CD8-positive, alpha-beta memory T cell (primary cell): ENCODE measurements at regions not wholly inside any gene's neighbourhood (a gene's known extent, or its start where the extent isn't known, plus 50 kb on each side); places are given as distances from the start of the nearest gene placed in this dataset.

Source experiments
- CTCF ChIA-PET: fragments of 350-600 bp; sonication (Branson Sonifier 250); formaldehyde crosslinking; loops from one replicate; lab custom pipeline; 2021; ENCODE audit warnings: antibody characterized with exemption; lab: Charles Lee
- POLR2A ChIA-PET: fragments of 350-600 bp; sonication (Branson Sonifier 250); formaldehyde crosslinking; loops from one replicate; lab custom pipeline; 2021; ENCODE audit warnings: antibody characterized with exemption; lab: Charles Lee
- DNase-seq, 5 donors: peaks; one replicate each; pipeline versions ENCODE4 v3.0.0 to v3.0.0-alpha.2; 2020 to 2022; ENCODE audit warnings: mixed read lengths in 1 of 5
- H3K27ac ChIP-seq: one replicate; pipeline ENCODE4 v1.7.0; 2013; ENCODE audit warnings: low read depth, mild to moderate bottlenecking, low read length, moderate library complexity
- H3K27me3 ChIP-seq: 2 replicates; pipeline ENCODE4 v1.7.0; 2013; ENCODE audit warnings: low read length, mild to moderate bottlenecking; ENCODE audit not compliant: insufficient read depth, poor library complexity, severe bottlenecking
- H3K36me3 ChIP-seq: 2 replicates; pipeline ENCODE4 v1.7.0; 2013; ENCODE audit warnings: mild to moderate bottlenecking, low read length, moderate library complexity; ENCODE audit not compliant: insufficient read depth
- H3K4me1 ChIP-seq: 2 replicates; pipeline ENCODE4 v1.7.0; 2013; ENCODE audit warnings: mild to moderate bottlenecking, low read length, moderate library complexity; ENCODE audit not compliant: insufficient read depth
- H3K4me3 ChIP-seq: 2 replicates; pipeline ENCODE4 v1.7.0; 2013; ENCODE audit warnings: mild to moderate bottlenecking, low read length
- H3K9me3 ChIP-seq: 2 replicates; pipeline ENCODE4 v1.7.0; 2013; ENCODE audit warnings: mild to moderate bottlenecking, low read length
- H3K27ac Mint-ChIP-seq, 8 donors: one replicate each; pipeline ENCODE4 v1.8.0; 2020 to 2021; ENCODE audit warnings: mixed read lengths in 8 of 8, mild to moderate bottlenecking in 6 of 8, inconsistent platforms in 3 of 8, moderate library complexity in 3 of 8
- H3K27me3 Mint-ChIP-seq, 2 donors: one replicate each; pipeline ENCODE4 v1.8.0; 2020 to 2021; ENCODE audit warnings: mixed read lengths in 2 of 2, mild to moderate bottlenecking in 1 of 2, moderate library complexity in 1 of 2
- H3K36me3 Mint-ChIP-seq, 3 donors: one replicate each; pipeline ENCODE4 v1.8.0; 2020 to 2021; ENCODE audit warnings: mixed read lengths in 3 of 3, inconsistent platforms in 1 of 3, mild to moderate bottlenecking in 1 of 3
- H3K4me1 Mint-ChIP-seq, 3 donors: one replicate each; pipeline ENCODE4 v1.8.0; 2020 to 2021; ENCODE audit warnings: mixed read lengths in 3 of 3, inconsistent platforms in 1 of 3, mild to moderate bottlenecking in 1 of 3
- H3K4me3 Mint-ChIP-seq, 7 donors: one replicate each; pipeline ENCODE4 v1.8.0; 2020 to 2021; ENCODE audit warnings: mixed read lengths in 7 of 7, mild to moderate bottlenecking in 6 of 7, moderate library complexity in 4 of 7, inconsistent platforms in 2 of 7
- H3K9me3 Mint-ChIP-seq, 5 donors: one replicate each; pipeline ENCODE4 v1.8.0; 2020 to 2022; ENCODE audit warnings: mixed read lengths in 5 of 5, mild to moderate bottlenecking in 3 of 5, moderate library complexity in 2 of 5, inconsistent platforms in 1 of 5

- H3K27me3 ChIP-seq: no peaks in the 10 kb centered on the region
- no peaks in the 10 kb centered on the region for H3K36me3 ChIP-seq
- H3K9me3 ChIP-seq: no peaks in the 10 kb centered on the region
- H3K27ac ChIP-seq: no peak overlapping the region
- Mint-ChIP-seq H3K4me3 (no peak overlapping the region), H3K4me1 (no peaks in the 10 kb centered on the region), H3K27me3 (no peaks in the 10 kb centered on the region), H3K27ac (no peak overlapping the region), H3K36me3 (no peaks in the 10 kb centered on the region), H3K9me3 (peaks cover 0 to 17% (median 2%) of the 10 kb centered on the region in 5 donors)
- ChIA-PET POLR2A (no interaction called here), CTCF (no interaction called here)
- DNase-seq: no peak
- H3K4me3 ChIP-seq: no peak overlapping the region
- no peaks in the 10 kb centered on the region for H3K4me1 ChIP-seq
Observed at GRCh38 chr4:19807505-19807904, 444.2 kb upstream of the SLIT2 start.

DNA sequence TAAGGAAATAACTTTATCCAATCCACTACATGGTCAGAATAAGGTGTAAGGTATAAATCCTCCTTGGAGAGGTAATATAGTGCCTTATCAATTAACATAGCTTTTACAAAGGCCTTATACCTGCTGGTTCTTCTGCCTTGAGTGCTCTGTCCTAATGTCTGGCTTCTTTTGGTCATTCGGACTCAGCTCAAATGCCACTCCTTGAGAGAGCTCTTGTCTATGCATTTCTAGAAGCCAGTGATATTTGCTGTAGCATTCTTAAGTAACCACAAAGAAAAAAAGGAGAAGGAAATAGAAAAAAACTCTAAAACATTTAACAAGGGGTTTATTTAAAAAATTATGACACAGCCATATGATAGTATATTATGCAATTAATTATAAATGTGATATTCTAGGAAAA is 444.8 kb upstream of the SLIT2 start:
- H3K4me3 Mint-ChIP-seq: no peak overlapping the region
- Histone ChIP-seq H3K27me3 (no peaks in the 10 kb centered on the region), H3K4me3 (no peak overlapping the region), H3K9me3 (no peaks in the 10 kb centered on the region), H3K4me1 (no peaks in the 10 kb centered on the region), H3K27ac (no peak overlapping the region), H3K36me3 (no peaks in the 10 kb centered on the region)
- CTCF ChIA-PET: no interaction called here
- no peaks in the 10 kb centered on the region for H3K36me3 Mint-ChIP-seq
- no peak overlapping the region for H3K27ac Mint-ChIP-seq
- no peak for DNase-seq
- no peaks in the 10 kb centered on the region for H3K27me3 Mint-ChIP-seq
- H3K4me1 Mint-ChIP-seq: no peaks in the 10 kb centered on the region
- POLR2A ChIA-PET: no interaction called here
- H3K9me3 Mint-ChIP-seq: peaks cover 0 to 16% (median 2%) of the 10 kb centered on the region in 5 donors

DNA sequence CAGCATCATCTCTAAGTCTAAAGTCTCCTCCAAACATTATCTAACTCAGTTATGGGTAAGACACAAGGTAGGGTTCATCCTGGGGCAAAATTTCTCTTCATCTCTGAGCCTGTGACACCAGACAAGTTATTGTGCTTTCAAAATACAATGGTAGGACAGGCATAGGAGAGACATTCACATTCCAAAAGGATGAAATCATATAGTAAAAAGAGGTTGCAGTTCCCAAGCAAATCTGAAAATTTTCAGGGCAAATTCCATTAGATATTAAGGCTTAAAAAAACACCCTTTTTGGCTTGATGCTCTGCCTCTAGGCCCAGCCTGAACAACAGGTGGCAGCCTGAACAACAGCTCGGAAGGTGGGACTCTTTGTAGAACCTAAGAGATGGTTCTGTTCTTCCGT is 448.3 kb upstream of the SLIT2 start:
- no peaks in the 10 kb centered on the region for H3K9me3 ChIP-seq
- Mint-ChIP-seq H3K27me3 (no peaks in the 10 kb centered on the region), H3K36me3 (no peaks in the 10 kb centered on the region), H3K4me3 (no peak overlapping the region), H3K9me3 (peaks cover 0 to 22% (median 6%) of the 10 kb centered on the region in 5 donors), H3K4me1 (no peaks in the 10 kb centered on the region), H3K27ac (no peak overlapping the region)
- no peaks in the 10 kb centered on the region for H3K36me3 ChIP-seq
- H3K27me3 ChIP-seq: no peaks in the 10 kb centered on the region
- DNase-seq: no peak
- no peaks in the 10 kb centered on the region for H3K4me1 ChIP-seq
- CTCF ChIA-PET: no interaction called here
- POLR2A ChIA-PET: no interaction called here
- H3K4me3 ChIP-seq: no peak overlapping the region
- no peak overlapping the region for H3K27ac ChIP-seq

- Mint-ChIP-seq H3K4me1 (no peaks in the 10 kb centered on the region), H3K4me3 (no peak overlapping the region), H3K27ac (no peak overlapping the region), H3K9me3 (peaks cover 10 to 54% (median 13%) of the 10 kb centered on the region in 5 donors), H3K27me3 (peaks cover 0 to 3% of the 10 kb centered on the region in 2 donors), H3K36me3 (no peaks in the 10 kb centered on the region)
- DNase-seq: no peak
- Histone ChIP-seq H3K9me3 (no peaks in the 10 kb centered on the region), H3K36me3 (no peaks in the 10 kb centered on the region), H3K27me3 (no peaks in the 10 kb centered on the region), H3K27ac (no peak overlapping the region), H3K4me1 (no peaks in the 10 kb centered on the region), H3K4me3 (no peak overlapping the region)
- ChIA-PET CTCF (no interaction called here), POLR2A (no interaction called here)
Observed at GRCh38 chr4:19793831-19794230, 457.9 kb upstream of the SLIT2 start.

DNA sequence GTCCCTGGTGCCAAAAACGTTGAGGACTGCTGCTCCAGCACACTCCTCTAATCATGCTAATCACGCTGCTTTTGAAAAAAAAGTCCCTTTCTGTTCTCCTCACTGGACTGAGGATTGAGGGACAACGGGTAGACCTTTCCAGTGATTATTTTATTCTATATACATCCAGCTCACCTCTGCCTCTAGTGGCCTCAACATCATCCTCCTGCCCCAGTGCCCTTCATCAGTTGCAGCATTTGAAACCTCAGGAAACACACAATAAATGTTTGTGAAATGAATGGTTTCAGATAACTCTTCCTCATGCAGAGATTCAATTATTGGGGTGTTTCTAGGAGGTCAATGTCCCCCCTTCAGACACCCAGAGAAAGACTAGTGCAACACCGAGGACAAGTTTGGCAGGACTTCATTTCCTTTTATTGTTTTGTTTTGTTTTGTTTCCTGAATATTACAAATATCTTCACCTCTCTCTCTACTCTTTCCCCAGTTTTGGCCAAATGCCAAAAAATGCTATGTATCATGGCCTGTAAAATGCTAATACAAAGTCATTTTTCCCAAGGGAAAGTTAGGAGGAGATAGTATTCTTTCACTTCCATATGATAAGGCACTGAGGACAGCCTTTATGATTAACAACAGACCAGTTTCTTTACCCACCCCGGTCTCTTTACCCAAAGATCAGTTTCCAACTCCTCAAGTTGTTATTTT is 460.1 kb upstream of the SLIT2 start:
- no peak overlapping the region for H3K4me3 ChIP-seq
- CTCF ChIA-PET: no interaction called here
- no peaks in the 10 kb centered on the region for H3K9me3 ChIP-seq
- DNase-seq: no peak
- Mint-ChIP-seq H3K4me1 (no peaks in the 10 kb centered on the region), H3K9me3 (peaks cover 2 to 55% (median 11%) of the 10 kb centered on the region in 5 donors), H3K27ac (no peak overlapping the region), H3K36me3 (no peaks in the 10 kb centered on the region), H3K4me3 (no peak overlapping the region), H3K27me3 (peaks cover 0 to 3% of the 10 kb centered on the region in 2 donors)
- H3K27me3 ChIP-seq: no peaks in the 10 kb centered on the region
- POLR2A ChIA-PET: no interaction called here
- no peaks in the 10 kb centered on the region for H3K36me3 ChIP-seq
- H3K4me1 ChIP-seq: no peaks in the 10 kb centered on the region
- H3K27ac ChIP-seq: no peak overlapping the region

DNA sequence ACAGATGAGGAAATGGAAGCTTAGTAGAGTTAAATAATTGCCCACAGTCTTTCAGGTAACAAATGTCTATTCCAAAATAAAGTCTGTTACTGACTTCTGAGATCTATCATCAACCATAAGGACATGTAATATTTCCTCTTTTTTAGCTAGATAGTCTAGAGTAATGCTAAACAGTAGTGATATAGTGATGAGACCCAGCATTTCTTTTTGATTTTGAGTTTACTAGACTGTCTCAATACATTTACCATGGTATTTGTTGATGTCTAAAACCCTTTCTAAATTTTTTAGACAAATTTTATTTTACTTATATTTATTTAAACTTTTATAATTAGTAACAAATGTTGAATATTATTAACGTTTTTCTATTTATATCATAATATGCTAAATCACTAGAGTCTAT is 465.1 kb upstream of the SLIT2 start:
- Mint-ChIP-seq H3K36me3 (no peaks in the 10 kb centered on the region), H3K4me3 (no peak overlapping the region), H3K27me3 (peaks cover 0 to 2% of the 10 kb centered on the region in 2 donors), H3K4me1 (no peaks in the 10 kb centered on the region), H3K27ac (no peak overlapping the region), H3K9me3 (peaks cover 10 to 40% (median 18%) of the 10 kb centered on the region in 5 donors)
- Histone ChIP-seq H3K9me3 (no peaks in the 10 kb centered on the region), H3K36me3 (no peaks in the 10 kb centered on the region), H3K4me3 (no peak overlapping the region), H3K27ac (no peak overlapping the region), H3K4me1 (no peaks in the 10 kb centered on the region), H3K27me3 (no peaks in the 10 kb centered on the region)
- DNase-seq: no peak
- ChIA-PET POLR2A (no interaction called here), CTCF (no interaction called here)

DNA sequence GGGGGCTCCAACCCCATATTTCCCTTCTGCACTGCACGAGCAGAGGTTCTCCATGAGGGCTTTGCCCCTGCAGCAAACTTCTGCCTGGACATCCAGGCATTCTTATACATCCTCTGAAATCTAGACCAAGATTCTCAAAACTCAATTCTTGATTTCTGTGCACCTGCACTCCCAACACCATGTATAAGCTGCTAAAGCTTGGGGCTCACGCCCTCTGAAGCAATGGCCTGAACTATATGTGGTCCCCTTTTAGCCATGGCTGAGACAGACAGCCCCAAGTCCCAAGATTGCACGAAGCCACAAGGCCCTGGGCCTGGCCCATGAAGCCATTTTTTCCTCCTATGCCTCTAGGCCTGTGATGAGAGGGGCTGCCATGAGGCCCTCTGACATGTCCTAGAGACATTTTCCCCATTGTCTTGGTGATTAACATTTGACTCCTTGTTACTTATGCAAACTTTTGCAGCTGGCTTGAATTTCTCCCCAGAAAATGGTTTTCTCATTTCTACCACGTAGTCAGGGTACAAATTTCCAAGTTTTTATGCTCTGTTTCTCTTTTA is 468.0 kb upstream of the SLIT2 start:
- no peaks in the 10 kb centered on the region for H3K27me3 Mint-ChIP-seq
- peaks cover 13 to 30% (median 14%) of the 10 kb centered on the region in 5 donors for H3K9me3 Mint-ChIP-seq
- Histone ChIP-seq H3K4me3 (no peak overlapping the region), H3K36me3 (no peaks in the 10 kb centered on the region), H3K27ac (no peak overlapping the region), H3K9me3 (no peaks in the 10 kb centered on the region), H3K27me3 (no peaks in the 10 kb centered on the region), H3K4me1 (no peaks in the 10 kb centered on the region)
- no peak overlapping the region for H3K27ac Mint-ChIP-seq
- H3K36me3 Mint-ChIP-seq: no peaks in the 10 kb centered on the region
- H3K4me3 Mint-ChIP-seq: no peak overlapping the region
- DNase-seq: no peak
- H3K4me1 Mint-ChIP-seq: no peaks in the 10 kb centered on the region
- ChIA-PET CTCF (no interaction called here), POLR2A (no interaction called here)

DNA sequence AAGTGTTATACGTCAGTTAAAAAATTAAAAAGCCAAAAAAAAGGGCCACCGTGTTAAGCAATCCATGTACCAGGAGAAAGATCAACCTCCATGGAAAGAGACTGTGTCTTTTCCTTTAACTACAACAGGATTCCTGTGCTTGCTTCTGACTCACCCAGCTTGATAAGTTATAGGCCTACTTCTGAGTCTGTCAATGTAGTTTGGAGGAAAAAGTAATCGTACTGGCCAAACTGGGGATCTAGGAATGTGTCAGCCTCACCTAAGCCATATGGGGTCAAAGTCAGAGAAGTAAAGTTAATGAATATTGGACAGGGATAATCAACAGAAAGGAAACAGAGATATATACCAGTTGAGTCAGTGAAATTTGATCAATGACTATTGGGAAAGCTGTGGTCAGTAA is 470.8 kb upstream of the SLIT2 start:
- Histone ChIP-seq H3K9me3 (no peaks in the 10 kb centered on the region), H3K4me1 (no peaks in the 10 kb centered on the region), H3K27ac (no peak overlapping the region), H3K27me3 (no peaks in the 10 kb centered on the region), H3K36me3 (no peaks in the 10 kb centered on the region), H3K4me3 (no peak overlapping the region)
- DNase-seq: no peak
- Mint-ChIP-seq H3K9me3 (peaks cover 15 to 38% (median 18%) of the 10 kb centered on the region in 5 donors), H3K27me3 (no peaks in the 10 kb centered on the region), H3K4me1 (no peaks in the 10 kb centered on the region), H3K36me3 (no peaks in the 10 kb centered on the region), H3K27ac (no peak overlapping the region), H3K4me3 (no peak overlapping the region)
- CTCF ChIA-PET: no interaction called here
- POLR2A ChIA-PET: no interaction called here
